Omental fat pad (tissue), 3 donors: ENCODE measurements at regions not wholly inside any gene's neighbourhood (a gene's known extent, or its start where the extent isn't known, plus 50 kb on each side); places are given as distances from the start of the nearest gene placed in this dataset.

Source experiments
- ATAC-seq: fragments of 150-250 bp; one replicate; pipeline ENCODE4 v1.9.1; 2016; ENCODE audit warnings: mild to moderate bottlenecking, moderate library complexity; ENCODE audit not compliant: low FRiP score
- DNase-seq: peaks from one replicate; pipeline ENCODE4 v3.0.0-alpha.2; 2019; ENCODE audit warnings: low spot score
- TF ChIP-seq, protein P1 (sequence below), 3 donors: fragments of 450-650 bp; IDR thresholded peaks; one replicate each; pipeline ENCODE4 v1.5.1; 2016 to 2017; ENCODE audit warnings: antibody characterized with exemption in 3 of 3, mild to moderate bottlenecking in 3 of 3, moderate library complexity in 2 of 3

DNA sequence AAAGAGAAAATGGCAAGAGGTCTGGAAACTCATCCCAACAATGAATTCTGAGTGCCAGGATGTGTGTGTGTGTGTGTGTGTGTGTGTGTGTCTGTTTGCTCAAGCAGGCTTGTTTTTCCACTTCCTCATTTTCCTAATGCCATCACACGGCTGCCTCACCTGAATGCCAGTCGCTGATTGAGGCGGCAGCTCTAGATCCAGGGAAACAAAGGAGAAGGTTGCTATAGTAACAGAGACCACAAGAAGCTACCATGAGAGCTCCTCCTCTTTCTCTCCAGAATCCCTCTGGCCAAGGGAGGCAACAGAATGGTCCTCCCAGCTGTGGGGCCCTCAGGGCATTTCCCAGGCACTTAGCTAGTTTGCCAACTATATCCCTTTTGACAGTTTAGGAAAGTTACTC lies 241.1 kb upstream of the TSHZ2 start:
- no peak for ATAC-seq
- TF ChIP-seq, protein P1, sequence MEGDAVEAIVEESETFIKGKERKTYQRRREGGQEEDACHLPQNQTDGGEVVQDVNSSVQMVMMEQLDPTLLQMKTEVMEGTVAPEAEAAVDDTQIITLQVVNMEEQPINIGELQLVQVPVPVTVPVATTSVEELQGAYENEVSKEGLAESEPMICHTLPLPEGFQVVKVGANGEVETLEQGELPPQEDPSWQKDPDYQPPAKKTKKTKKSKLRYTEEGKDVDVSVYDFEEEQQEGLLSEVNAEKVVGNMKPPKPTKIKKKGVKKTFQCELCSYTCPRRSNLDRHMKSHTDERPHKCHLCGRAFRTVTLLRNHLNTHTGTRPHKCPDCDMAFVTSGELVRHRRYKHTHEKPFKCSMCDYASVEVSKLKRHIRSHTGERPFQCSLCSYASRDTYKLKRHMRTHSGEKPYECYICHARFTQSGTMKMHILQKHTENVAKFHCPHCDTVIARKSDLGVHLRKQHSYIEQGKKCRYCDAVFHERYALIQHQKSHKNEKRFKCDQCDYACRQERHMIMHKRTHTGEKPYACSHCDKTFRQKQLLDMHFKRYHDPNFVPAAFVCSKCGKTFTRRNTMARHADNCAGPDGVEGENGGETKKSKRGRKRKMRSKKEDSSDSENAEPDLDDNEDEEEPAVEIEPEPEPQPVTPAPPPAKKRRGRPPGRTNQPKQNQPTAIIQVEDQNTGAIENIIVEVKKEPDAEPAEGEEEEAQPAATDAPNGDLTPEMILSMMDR (IDR thresholded peaks at IDR 0.05) = no peak
- no peak for DNase-seq

DNA sequence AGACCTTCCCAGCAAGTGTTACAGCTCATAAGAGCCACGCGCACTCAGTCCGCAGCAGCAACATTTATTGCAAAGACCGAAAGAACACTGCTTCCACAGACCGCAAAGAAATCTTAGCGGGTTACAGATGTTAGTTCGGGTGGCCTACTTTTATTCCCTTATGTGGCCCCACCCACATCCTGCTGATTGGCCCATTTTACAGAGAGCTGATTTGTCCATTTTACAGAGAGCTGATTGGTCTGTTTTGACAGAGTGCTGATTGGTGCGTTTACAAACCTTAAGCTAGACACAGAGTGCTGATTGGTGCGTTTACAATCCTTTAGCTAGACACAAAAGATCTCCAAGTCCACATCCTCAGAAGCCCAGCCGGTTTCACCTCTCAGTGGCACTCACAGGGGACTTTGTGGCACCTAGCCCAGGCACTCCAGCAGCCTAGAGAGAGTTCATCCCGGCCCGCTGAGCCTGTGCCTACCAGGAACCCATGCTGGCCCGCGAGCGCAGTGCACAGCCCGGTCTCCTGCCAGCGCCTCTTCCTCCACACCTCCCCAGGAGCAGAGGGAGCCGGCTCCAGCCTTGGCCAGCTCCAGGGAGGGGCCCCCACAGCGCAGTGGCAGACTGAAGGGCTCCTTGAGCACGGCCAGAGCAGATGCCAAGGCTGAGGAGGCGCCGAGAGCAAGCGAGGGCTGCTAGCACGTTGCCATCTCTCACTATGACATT lies 244.3 kb upstream of the TSHZ2 start:
- DNase-seq (no peak), ATAC-seq (no peak)
- TF ChIP-seq, protein P1 (IDR thresholded peaks at IDR 0.05) = no peak

DNA sequence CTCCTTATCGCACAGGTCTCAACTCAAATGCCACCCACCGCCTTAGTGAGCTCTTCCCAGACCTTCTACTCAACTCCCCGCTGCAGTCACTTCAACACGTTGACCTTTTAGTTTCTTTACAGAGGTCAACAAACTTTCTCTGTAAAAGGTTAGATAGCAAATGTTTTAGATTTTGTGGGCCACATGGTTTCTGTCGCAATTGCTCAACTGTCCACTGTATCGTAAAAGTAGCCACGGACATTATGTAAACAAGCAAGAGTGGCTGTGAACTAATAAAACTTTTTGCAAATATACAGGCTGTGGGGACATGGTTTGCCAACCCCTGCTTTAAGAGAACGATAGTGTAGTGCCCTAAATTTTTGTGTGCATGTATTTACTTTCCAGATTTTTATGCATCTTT lies 247.6 kb upstream of the TSHZ2 start:
- ATAC-seq (no peak), DNase-seq (no peak)
- TF ChIP-seq, protein P1 (IDR thresholded peaks at IDR 0.05) = no peak

GRCh38 chr20:52722926-52723688 lies 249.1 kb upstream of the TSHZ2 start:
- DNase-seq (no peak), ATAC-seq (no peak)
- TF ChIP-seq, protein P1 (IDR thresholded peaks at IDR 0.05) = no peak

- TF ChIP-seq, protein P1 (IDR thresholded peaks at IDR 0.05) = no peak
- no peak for DNase-seq
- ATAC-seq = no peak
Observed at GRCh38 chr20:52708137-52708536, 264.0 kb upstream of the TSHZ2 start.

- TF ChIP-seq, protein P1 (IDR thresholded peaks at IDR 0.05) = no peak
- DNase-seq (no peak), ATAC-seq (no peak)
Observed at GRCh38 chr20:52704553-52704952, 267.6 kb upstream of the TSHZ2 start.

DNA sequence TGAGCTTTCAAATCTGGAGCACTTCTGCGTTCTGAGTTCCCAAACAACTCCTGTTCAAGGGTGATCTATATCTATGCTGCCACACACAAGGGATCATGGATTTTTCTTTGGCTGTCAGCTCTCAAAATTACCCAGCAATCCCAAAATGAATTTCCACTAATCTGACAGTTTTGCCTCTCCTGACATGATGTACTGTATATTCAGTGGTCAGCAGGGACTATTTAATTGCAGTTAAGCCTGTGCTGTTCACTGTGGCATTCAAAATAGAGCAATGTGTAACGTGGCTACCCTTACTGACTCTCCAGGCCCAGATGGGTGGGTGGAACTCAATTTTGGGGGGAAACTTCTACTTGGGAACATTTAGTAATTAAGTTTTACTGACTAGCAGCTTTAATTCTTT lies 283.8 kb upstream of the TSHZ2 start:
- ATAC-seq = no peak

More for the DNA sequence above, 283.8 kb upstream of the TSHZ2 start:
- TF ChIP-seq, protein P1 (IDR thresholded peaks at IDR 0.05) = no peak
- DNase-seq = no peak
